ENCODE measurements at regions not wholly inside any gene's neighbourhood (a gene's known extent, or its start where the extent isn't known, plus 50 kb on each side); places are given as distances from the start of the nearest gene placed in this dataset.

DNA sequence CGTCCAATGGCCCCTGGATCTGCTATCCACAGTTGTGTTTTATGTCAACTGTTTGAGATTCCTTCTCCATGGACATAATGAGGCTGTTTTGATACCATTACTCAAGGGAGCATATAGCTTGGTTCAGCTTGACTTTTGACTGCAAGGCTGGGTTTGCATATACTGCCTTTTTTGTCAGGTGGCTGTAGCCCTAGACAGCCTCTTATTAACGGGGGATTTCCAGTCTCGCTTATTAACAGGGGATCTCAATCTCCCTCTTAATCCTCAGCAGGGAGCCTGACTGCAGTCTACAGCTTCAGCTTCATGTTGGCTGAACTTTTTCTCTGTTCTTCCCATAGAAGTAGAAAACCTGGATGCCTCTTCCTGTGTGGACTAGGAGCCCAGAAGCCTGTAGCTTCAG, 73.7 kb upstream of the TNC start:
- no peak overlapping the region for H3K4me3 ChIP-seq (ENCODE audit: low read depth, low read length)
- DNase-seq (ENCODE audit: low read depth, low spot score) = no peak
- CTCF ChIA-PET = interaction anchor here (2.1 kb wide), 1 partner anchor 332 kb away, joined by 5 read pairs; no protein-coding TSS in a partner anchor
- TF ChIP-seq, protein P1, sequence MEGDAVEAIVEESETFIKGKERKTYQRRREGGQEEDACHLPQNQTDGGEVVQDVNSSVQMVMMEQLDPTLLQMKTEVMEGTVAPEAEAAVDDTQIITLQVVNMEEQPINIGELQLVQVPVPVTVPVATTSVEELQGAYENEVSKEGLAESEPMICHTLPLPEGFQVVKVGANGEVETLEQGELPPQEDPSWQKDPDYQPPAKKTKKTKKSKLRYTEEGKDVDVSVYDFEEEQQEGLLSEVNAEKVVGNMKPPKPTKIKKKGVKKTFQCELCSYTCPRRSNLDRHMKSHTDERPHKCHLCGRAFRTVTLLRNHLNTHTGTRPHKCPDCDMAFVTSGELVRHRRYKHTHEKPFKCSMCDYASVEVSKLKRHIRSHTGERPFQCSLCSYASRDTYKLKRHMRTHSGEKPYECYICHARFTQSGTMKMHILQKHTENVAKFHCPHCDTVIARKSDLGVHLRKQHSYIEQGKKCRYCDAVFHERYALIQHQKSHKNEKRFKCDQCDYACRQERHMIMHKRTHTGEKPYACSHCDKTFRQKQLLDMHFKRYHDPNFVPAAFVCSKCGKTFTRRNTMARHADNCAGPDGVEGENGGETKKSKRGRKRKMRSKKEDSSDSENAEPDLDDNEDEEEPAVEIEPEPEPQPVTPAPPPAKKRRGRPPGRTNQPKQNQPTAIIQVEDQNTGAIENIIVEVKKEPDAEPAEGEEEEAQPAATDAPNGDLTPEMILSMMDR (IDR thresholded peaks at IDR 0.05; ENCODE audit: insufficient read depth, low read length, missing control alignments) = no peak
- POLR2A ChIA-PET = no interaction called here

DNA sequence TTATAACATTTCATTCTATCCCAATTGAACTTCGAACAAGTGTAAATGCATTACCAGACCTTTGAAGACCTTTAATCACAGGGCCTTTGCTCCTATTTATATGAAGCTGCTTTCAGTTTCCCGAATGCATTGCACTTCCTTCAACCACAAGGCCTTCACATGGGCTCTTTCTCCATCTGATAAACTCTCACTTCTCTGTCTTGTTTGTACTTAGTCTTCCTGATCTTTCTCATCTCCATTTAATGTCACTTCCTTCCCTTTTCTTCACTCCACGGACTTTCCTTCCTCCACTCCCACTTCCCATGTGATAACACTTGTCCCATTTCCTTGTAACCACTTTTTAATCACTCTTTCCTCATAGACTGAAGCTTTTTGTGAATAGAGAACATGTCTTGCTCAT, 74.3 kb upstream of the TNC start:
- POLR2A ChIA-PET = no interaction called here
- CTCF ChIA-PET = interaction anchor here (1.6 to 2.1 kb wide), 2 partner anchors 74 to 332 kb away, joined by 3 to 5 read pairs; partner anchors contain the start of gene TNC
- H3K4me3 ChIP-seq (ENCODE audit: low read depth, low read length) = no peak overlapping the region
- TF ChIP-seq, protein P1 (IDR thresholded peaks at IDR 0.05; ENCODE audit: insufficient read depth, low read length, missing control alignments) = no peak
- no peak for DNase-seq (ENCODE audit: low read depth, low spot score)

DNA sequence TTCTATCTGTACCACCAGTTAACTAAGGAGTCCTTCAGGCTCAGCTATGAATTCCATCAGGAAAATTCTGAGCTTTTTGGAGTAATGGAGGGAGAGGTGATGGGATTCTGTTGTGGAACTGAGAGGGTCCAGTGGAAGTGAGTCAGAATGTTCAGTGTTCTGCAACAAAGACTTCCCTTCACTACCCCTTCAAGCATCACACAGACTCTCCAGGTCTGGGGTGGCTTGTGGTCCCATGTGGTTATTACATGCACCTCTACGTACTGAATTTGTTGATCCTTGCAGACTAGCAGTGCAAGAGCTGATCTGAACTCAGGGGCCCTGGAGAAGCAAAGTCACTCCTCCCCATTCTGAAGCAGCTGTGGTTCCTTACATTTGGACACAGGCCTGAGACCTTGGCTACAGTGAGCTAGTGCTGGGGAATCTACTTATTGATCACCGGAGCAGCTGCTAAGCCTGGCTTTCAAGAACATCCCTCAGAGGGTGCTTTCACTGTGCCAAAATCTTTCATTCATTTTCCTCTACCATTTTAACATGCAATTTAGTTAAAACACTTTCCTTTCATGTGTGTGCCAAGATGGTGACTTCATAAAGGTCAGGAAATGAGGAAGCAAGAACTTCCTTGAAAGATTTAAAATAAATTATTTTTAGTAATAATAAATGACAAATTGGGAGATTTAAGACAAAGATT, 75.0 kb upstream of the TNC start:
- DNase-seq (ENCODE audit: low read depth, low spot score) = no peak
- POLR2A ChIA-PET = no interaction called here
- H3K4me3 ChIP-seq (ENCODE audit: low read depth, low read length) = no peak overlapping the region
- CTCF ChIA-PET = interaction anchor here (1.6 to 2.1 kb wide), 2 partner anchors 74 to 331 kb away, joined by 3 to 5 read pairs; partner anchors contain the start of gene TNC
- TF ChIP-seq, protein P1 (IDR thresholded peaks at IDR 0.05; ENCODE audit: insufficient read depth, low read length, missing control alignments) = no peak

DNA sequence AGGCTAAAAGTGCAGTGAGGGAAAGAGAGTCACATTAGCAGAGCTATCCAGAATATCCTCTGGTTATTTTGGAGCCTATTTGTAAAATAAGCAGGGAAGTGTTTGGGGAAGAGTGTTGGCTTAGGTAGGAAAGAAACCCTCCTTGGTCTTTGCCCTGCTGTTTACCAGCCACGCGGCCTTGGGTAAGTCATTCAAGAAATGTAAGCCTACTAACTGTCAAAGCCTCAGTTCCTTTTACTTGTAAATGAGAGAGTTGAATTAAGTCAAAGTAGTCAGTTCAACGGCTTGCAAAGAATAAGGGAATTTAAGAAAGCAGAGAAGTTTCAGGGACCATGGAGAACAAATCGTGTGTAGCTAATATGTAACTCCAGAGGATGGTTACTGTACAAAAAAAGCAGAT, 75.8 kb upstream of the TNC start:
- no peak overlapping the region for H3K4me3 ChIP-seq (ENCODE audit: low read depth, low read length)
- TF ChIP-seq, protein P1 (IDR thresholded peaks at IDR 0.05; ENCODE audit: insufficient read depth, low read length, missing control alignments) = no peak
- no peak for DNase-seq (ENCODE audit: low read depth, low spot score)
- ChIA-PET CTCF (interaction anchor here (1.6 kb wide), 2 partner anchors 24 to 75 kb away, joined by 3 read pairs; partner anchors contain the start of gene TNC), POLR2A (no interaction called here)

DNA sequence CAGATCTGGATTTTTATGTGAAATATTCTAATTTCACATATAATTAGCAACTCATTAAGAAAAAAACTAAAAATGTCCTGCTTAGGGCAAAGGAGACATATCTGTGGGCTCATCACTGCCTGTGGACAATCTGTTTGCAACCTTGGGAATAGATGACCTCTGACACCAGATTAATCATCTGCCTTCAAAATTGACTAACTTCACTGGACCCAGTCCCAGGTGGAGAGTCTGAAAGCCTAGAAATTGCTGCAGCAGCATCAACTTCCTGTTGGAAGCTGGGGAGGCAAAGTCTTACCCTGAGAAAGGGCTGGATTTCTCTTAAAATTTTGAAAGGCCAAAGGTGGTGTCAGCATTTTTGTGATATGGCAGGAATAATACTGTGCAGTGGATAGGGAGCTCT, 76.3 kb upstream of the TNC start:
- TF ChIP-seq, protein P1 (IDR thresholded peaks at IDR 0.05; ENCODE audit: insufficient read depth, low read length, missing control alignments) = no peak
- no peak for DNase-seq (ENCODE audit: low read depth, low spot score)
- ChIA-PET CTCF (interaction anchor here (1.6 kb wide), 1 partner anchor 25 kb away, joined by 3 read pairs; no protein-coding TSS in a partner anchor), POLR2A (no interaction called here)
- H3K4me3 ChIP-seq (ENCODE audit: low read depth, low read length) = no peak overlapping the region

DNA sequence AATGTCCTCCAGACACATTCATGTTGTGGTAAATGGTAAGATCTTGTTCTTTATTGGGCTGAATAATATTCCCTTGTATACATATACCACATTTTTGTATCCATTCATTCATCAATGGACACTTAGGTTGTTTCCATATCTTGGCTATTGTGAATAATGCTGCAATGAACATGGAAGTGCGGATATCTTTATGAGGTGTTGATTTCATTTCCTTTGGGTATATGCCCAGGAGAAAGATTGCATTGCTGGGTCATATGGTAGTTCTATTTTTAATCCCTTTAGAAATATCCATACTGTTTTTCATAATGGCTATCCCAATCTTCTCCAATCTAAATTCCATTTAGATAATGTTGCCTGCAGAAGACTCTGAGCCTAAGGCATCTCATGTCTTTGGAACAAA, 78.0 kb upstream of the TNC start:
- TF ChIP-seq, protein P1 (IDR thresholded peaks at IDR 0.05; ENCODE audit: insufficient read depth, low read length, missing control alignments) = no peak
- ChIA-PET POLR2A (no interaction called here), CTCF (interaction anchor here (1.1 kb wide), 1 partner anchor 68 kb away, joined by 3 read pairs; no protein-coding TSS in a partner anchor)
- no peak overlapping the region for H3K4me3 ChIP-seq (ENCODE audit: low read depth, low read length)
- DNase-seq (ENCODE audit: low read depth, low spot score) = no peak
